Panc1 (cell line): ENCODE measurements at regions not wholly inside any gene's neighbourhood (a gene's known extent, or its start where the extent isn't known, plus 50 kb on each side); places are given as distances from the start of the nearest gene placed in this dataset.

Experiments used
- CTCF ChIP-seq: fragments of 450-650 bp; IDR thresholded peaks from 2 replicates; pipeline ENCODE4 v1.5.1; 2017; ENCODE audit warnings: mild to moderate bottlenecking
- POLR2AphosphoS5 ChIP-seq: IDR thresholded peaks from 2 replicates; pipeline ENCODE4 v1.6.1; 2012; ENCODE audit warnings: mild to moderate bottlenecking, low read depth, low read length, moderate library complexity
- SIN3A ChIP-seq: IDR thresholded peaks from 2 replicates; pipeline ENCODE4 v1.6.1; 2012; ENCODE audit warnings: low read depth, mild to moderate bottlenecking, low read length, moderate library complexity, borderline replicate concordance; ENCODE audit not compliant: insufficient read depth

GRCh38 chr3:176611703-176612102 is 585.6 kb downstream of the TBL1XR1 start:
- TF ChIP-seq CTCF (no peak), POLR2AphosphoS5 (no peak), SIN3A (no peak)
